ENCODE measurements at regions not wholly inside any gene's neighbourhood (a gene's known extent, or its start where the extent isn't known, plus 50 kb on each side); places are given as distances from the start of the nearest gene placed in this dataset.

GRCh38 chr1:239735111-239735510 is 348.7 kb downstream of the CHRM3 start:
- TF ChIP-seq CTCF (IDR thresholded peaks at IDR 0.05) (no peak), POLR2A (IDR thresholded peaks at IDR 0.05) (no peak), EP300 (IDR thresholded peaks at IDR 0.05) (no peak)
